Activated CD4-positive, alpha-beta memory T cell treated with anti-CD3 and anti-CD28 coated beads for 36 hours (primary cell): ENCODE measurements at regions not wholly inside any gene's neighbourhood (a gene's known extent, or its start where the extent isn't known, plus 50 kb on each side); places are given as distances from the start of the nearest gene placed in this dataset.

Experiments used
- CTCF ChIA-PET: fragments of 350-600 bp; sonication (Branson Sonifier 250); formaldehyde crosslinking; loops from one replicate; lab custom pipeline; 2021; ENCODE audit warnings: antibody characterized with exemption, inconsistent platforms; lab: Charles Lee
- POLR2A ChIA-PET: fragments of 350-600 bp; sonication (Branson Sonifier 250); formaldehyde crosslinking; loops from one replicate; lab custom pipeline; 2021; ENCODE audit warnings: antibody characterized with exemption; lab: Charles Lee
- DNase-seq: peaks from one replicate; pipeline ENCODE4 v3.0.0-alpha.2; 2020
- H3K27ac Mint-ChIP-seq: one replicate; pipeline ENCODE4 v1.8.0; 2021; ENCODE audit warnings: mixed read lengths
- H3K27me3 Mint-ChIP-seq: one replicate; pipeline ENCODE4 v1.8.0; 2021; ENCODE audit warnings: mixed read lengths
- H3K36me3 Mint-ChIP-seq: one replicate; pipeline ENCODE4 v1.8.0; 2021; ENCODE audit warnings: mixed read lengths
- H3K4me1 Mint-ChIP-seq: one replicate; pipeline ENCODE4 v1.8.0; 2021; ENCODE audit warnings: low read depth, mixed read lengths
- H3K4me3 Mint-ChIP-seq: one replicate; pipeline ENCODE4 v1.8.0; 2021; ENCODE audit warnings: mild to moderate bottlenecking, mixed read lengths
- H3K9me3 Mint-ChIP-seq: one replicate; pipeline ENCODE4 v1.8.0; 2021; ENCODE audit warnings: mixed read lengths
- intact Hi-C: fragments of 100-400 bp; cut with micrococcal nuclease; formaldehyde crosslinking; loops from one replicate; pipeline ENCODE4 v1.15.1; 2023

DNA sequence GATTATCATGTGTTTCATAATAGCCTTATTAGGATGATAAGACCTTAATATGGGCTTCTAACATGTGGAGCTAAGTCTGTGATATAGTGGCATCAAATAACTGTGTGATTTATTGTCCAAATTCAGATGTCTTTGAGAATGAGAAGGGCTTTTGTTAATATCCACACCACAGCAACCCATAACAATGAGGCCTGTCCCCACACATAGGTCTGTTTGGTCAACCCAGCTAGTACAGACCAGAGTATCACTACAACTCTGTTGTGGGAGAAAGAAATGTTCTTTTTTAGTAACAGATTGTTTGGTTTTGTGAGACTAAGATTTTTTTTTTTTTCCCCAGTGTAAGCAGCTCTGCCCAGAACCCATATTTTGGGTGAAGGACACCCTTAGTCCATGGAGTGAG lies 439.2 kb downstream of the PIK3C3 start:
- intact Hi-C loops: no loop called here
- Mint-ChIP-seq H3K36me3 (no peaks in the 10 kb centered on the region), H3K4me3 (no peak overlapping the region), H3K27me3 (no peaks in the 10 kb centered on the region), H3K9me3 (no peaks in the 10 kb centered on the region), H3K27ac (no peak overlapping the region), H3K4me1 (no peaks in the 10 kb centered on the region)
- no peak for DNase-seq
- ChIA-PET POLR2A (no interaction called here), CTCF (no interaction called here)

DNA sequence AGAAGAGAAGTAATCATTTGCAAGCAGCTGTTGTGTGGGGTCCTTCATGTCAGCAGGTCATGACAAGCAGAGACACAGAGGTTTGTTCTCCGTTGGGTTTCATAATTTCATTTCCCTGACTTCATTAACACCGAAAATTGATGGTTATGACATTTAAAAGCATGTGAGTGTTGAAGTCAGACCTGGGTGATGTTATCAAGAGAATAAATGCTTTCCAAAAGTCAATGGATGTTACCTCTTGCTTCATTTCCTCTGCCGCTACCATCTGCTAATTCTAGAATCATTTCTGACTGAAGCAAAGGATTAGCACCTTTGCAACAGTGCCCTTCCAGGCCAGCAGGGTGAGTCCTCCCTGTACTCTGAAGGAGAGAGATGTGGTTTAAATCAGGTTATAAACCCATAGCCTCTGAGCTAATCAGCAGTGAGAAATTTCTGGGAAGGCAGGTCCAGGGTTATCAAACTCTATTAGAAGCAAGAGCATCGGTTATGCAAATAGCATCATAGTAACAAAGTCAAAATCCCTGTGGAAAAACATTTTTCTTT lies 446.2 kb downstream of the PIK3C3 start:
- Mint-ChIP-seq H3K27me3 (no peaks in the 10 kb centered on the region), H3K4me1 (no peaks in the 10 kb centered on the region), H3K4me3 (no peak overlapping the region), H3K27ac (no peak overlapping the region), H3K9me3 (peaks cover 2% of the 10 kb centered on the region), H3K36me3 (no peaks in the 10 kb centered on the region)
- DNase-seq: no peak
- intact Hi-C loops: no loop called here
- POLR2A ChIA-PET: no interaction called here
- CTCF ChIA-PET: no interaction called here

DNA sequence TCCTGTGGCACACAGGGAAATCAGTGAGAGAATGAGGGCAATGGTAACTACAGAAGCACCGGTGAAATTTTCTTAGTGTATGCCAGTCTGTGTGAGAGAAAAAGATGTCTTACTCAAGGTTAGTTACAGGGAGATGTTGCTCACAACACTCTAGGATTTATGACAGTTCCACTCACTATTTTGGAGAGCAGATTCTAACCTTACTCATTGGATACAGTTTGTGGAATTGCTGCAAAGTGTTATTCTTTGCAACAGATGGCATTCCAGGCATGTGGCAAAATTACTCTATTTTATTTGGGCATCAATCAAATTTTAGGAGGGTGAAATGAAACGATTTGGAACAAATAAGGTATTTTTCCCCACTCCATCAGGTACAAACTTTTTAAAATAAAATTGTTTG lies 449.1 kb downstream of the PIK3C3 start:
- Mint-ChIP-seq H3K27me3 (no peaks in the 10 kb centered on the region), H3K4me3 (no peak overlapping the region), H3K9me3 (peaks cover 11% of the 10 kb centered on the region), H3K27ac (no peak overlapping the region), H3K36me3 (no peaks in the 10 kb centered on the region), H3K4me1 (no peaks in the 10 kb centered on the region)
- DNase-seq: no peak
- ChIA-PET CTCF (no interaction called here), POLR2A (no interaction called here)
- intact Hi-C loops: no loop called here

DNA sequence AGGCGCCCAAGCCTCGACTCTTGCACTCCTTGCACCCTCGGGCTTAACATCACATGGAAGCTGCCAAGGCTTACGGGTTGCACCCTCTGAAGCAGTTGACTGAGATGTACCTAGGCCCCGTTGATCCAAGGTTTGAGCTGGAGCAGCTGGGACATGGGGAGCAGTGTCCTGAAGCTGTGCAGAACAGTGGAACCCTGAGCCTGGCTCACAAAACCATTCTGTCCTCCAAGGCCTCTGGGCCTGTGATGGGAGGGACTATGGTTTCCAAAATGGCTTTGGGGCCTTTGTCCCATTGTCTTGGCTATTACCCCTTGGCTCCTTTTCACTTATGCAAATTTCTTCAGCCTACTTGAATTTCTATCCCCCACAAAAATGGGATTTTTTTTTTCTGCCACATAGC lies 454.0 kb downstream of the PIK3C3 start:
- no peak overlapping the region for H3K4me3 Mint-ChIP-seq
- intact Hi-C loops: no loop called here
- CTCF ChIA-PET: no interaction called here
- H3K27me3 Mint-ChIP-seq: no peaks in the 10 kb centered on the region
- no peaks in the 10 kb centered on the region for H3K36me3 Mint-ChIP-seq
- POLR2A ChIA-PET: no interaction called here
- H3K27ac Mint-ChIP-seq: no peak overlapping the region
- H3K9me3 Mint-ChIP-seq: peaks cover 25% of the 10 kb centered on the region
- no peaks in the 10 kb centered on the region for H3K4me1 Mint-ChIP-seq
- no peak for DNase-seq

DNA sequence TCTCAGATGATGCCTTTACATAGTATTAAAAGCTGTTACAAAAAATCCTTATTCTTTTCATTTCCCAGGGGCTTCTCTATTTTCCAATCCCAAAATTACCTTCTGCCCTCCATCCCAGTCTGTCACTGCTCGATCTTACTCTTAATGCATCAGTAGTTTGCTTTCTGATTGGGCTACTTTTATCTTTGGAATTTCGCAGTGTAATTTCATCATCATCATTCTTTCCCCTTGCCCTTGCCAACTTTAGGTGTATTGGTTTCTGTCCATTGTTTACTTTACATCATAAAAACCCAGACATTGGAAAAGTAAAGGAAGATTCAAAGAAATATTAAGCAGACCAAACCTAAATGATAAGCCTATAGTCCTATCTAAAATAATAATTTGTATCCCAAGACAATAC lies 457.2 kb downstream of the PIK3C3 start:
- Mint-ChIP-seq H3K27me3 (no peaks in the 10 kb centered on the region), H3K36me3 (no peaks in the 10 kb centered on the region), H3K4me3 (no peak overlapping the region), H3K4me1 (no peaks in the 10 kb centered on the region), H3K9me3 (peaks cover 22% of the 10 kb centered on the region), H3K27ac (no peak overlapping the region)
- no peak for DNase-seq
- intact Hi-C loops: no loop called here
- ChIA-PET CTCF (no interaction called here), POLR2A (no interaction called here)

DNA sequence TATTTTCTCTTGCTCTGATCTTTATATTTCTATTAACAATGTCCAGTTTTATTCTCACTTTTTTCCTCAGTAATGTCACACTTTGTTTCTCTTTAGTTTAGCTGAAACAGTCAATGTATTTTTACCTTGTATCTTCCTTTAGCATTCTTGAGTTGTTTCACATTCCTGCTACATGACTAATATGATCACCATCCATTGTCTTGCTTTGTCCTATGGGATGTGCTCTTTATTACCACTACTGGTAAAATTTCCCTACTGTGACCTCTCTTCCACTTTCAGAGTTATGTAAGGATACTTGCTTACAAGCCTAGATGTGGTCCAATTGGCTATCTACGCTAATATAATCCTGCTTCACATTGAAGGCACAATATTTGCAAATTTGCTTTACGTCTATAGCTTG lies 457.9 kb downstream of the PIK3C3 start:
- Mint-ChIP-seq H3K4me3 (no peak overlapping the region), H3K36me3 (no peaks in the 10 kb centered on the region), H3K9me3 (peaks cover 19% of the 10 kb centered on the region), H3K4me1 (no peaks in the 10 kb centered on the region), H3K27me3 (no peaks in the 10 kb centered on the region), H3K27ac (no peak overlapping the region)
- DNase-seq: no peak
- ChIA-PET CTCF (no interaction called here), POLR2A (no interaction called here)
- intact Hi-C loops: no loop called here

DNA sequence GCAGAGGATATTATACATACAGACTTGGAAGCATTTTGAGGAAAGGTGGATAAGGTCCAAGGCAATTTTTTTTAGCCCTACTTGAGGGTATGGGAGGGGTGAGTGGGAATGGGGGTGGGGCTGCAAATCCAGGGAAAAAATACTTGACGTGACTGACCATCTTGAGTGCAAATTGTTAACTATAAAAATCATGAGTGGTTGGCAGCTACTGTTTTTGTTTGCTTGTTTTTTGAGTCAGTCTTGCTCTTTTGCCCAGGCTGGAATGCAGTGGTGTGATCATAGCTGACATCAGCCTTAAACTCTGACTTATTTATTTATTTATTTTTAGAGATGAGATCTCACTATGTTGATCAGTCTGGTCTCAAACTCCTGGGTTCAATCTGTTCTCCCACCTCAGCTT lies 458.8 kb downstream of the PIK3C3 start:
- H3K4me1 Mint-ChIP-seq: no peaks in the 10 kb centered on the region
- peaks cover 16% of the 10 kb centered on the region for H3K9me3 Mint-ChIP-seq
- H3K27ac Mint-ChIP-seq: no peak overlapping the region
- ChIA-PET CTCF (no interaction called here), POLR2A (no interaction called here)
- H3K27me3 Mint-ChIP-seq: no peaks in the 10 kb centered on the region
- H3K36me3 Mint-ChIP-seq: no peaks in the 10 kb centered on the region
- intact Hi-C loops: no loop called here
- H3K4me3 Mint-ChIP-seq: no peak overlapping the region
- no peak for DNase-seq

DNA sequence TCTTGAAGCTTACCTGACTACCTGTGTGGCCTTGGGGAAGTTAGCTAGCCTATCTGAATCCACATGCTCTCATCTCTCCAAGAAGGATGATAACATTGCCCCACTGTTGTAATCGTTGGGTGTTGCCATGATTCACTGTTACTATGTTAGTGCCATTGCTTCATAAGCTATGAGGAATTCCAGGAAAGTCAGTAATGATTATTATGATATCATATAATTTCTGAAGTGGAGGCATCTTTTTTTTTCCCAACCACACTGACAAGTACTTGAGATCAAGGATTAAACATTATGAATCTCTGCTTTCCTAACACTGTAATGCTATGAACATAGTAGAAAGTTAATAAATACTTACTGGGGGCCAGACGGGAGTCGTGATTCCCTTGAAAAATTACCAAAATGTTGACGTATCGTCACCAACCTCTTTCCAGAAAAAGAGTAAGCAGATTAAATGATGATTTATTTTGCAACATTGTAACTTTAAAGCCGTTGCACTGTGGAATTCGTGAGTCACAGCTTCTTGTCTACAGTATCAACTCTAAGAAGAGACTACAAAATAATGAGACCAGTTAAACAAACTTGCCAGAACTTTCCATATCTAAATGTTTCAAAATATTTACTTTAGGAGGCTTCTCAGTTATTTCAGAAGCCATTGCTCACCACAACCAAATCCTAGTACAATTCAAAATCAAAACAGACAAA lies 459.9 kb downstream of the PIK3C3 start:
- Mint-ChIP-seq H3K4me1 (no peaks in the 10 kb centered on the region), H3K27me3 (no peaks in the 10 kb centered on the region), H3K27ac (no peak overlapping the region), H3K4me3 (no peak overlapping the region), H3K36me3 (no peaks in the 10 kb centered on the region), H3K9me3 (peaks cover 9% of the 10 kb centered on the region)
- intact Hi-C loops: no loop called here
- no peak for DNase-seq
- ChIA-PET CTCF (no interaction called here), POLR2A (no interaction called here)

DNA sequence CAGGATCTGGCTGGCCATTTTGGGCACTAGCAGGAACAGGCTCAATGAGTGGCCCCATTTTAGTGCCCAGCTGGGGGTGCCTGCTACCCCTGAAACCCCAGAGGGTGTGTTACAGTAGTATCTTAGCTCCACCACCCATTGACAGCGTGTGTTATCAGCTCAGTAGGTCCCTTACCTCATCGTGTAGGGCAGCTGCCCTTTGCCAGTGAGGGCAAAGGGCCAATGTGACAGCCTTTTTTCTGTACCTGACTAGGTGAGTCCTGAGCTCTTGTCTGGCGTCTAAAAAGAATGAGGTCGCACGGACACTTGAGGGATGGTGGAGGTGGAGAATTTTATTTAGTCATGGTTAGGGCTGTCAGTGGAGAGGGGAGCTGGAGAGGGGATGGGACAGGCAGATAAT lies 462.2 kb downstream of the PIK3C3 start:
- H3K9me3 Mint-ChIP-seq: peaks cover 6% of the 10 kb centered on the region

DNA sequence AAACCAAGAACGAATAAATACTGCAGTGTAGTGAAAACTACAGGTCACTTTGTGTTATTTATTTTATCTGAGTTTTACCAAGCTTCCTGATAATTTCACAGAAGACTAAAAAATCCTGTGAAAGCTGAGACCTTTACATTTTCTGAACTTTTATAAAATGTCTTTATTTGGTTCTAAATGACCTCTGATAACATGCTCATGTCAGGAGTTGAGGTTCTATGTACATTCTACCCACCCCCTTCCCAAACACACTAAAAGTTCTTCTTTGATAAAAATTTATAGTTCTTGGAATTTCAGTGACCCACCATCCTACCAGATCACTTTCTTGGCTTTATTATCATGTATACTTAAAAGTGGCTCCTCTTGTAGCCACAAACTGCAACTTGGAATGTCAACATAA lies 463.1 kb downstream of the PIK3C3 start:
- intact Hi-C loops: no loop called here
- DNase-seq: no peak
- Mint-ChIP-seq H3K27me3 (no peaks in the 10 kb centered on the region), H3K36me3 (no peaks in the 10 kb centered on the region), H3K27ac (no peak overlapping the region), H3K9me3 (no peaks in the 10 kb centered on the region), H3K4me3 (no peak overlapping the region), H3K4me1 (no peaks in the 10 kb centered on the region)
- CTCF ChIA-PET: no interaction called here
- POLR2A ChIA-PET: no interaction called here

More for the DNA sequence above, 462.2 kb downstream of the PIK3C3 start:
- H3K27ac Mint-ChIP-seq: no peak overlapping the region
- ChIA-PET CTCF (no interaction called here), POLR2A (no interaction called here)
- intact Hi-C loops: no loop called here
- no peak overlapping the region for H3K4me3 Mint-ChIP-seq
- no peak for DNase-seq
- H3K4me1 Mint-ChIP-seq: no peaks in the 10 kb centered on the region
- no peaks in the 10 kb centered on the region for H3K36me3 Mint-ChIP-seq
- H3K27me3 Mint-ChIP-seq: no peaks in the 10 kb centered on the region

DNA sequence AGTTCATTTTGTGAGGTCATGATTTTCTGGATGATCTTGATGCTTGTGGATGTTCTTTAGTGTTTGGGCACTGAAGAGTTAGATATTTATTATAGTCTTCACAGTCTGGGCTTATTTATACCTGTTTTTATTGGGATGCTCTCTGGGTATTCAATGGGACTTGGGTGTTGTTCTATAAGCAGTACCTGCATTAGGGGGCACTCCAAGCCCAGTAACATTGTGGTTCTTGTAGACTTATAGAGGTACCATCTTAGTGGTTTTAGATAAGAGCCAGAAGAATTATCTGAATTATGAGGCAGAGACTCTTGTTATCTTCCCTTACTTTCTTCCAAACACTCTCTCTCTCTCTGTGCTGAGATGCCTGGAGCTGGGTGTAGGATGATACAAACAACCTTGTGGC lies 470.0 kb downstream of the PIK3C3 start:
- Mint-ChIP-seq H3K36me3 (no peaks in the 10 kb centered on the region), H3K27me3 (no peaks in the 10 kb centered on the region), H3K4me3 (no peak overlapping the region), H3K27ac (no peak overlapping the region), H3K9me3 (peaks cover 3% of the 10 kb centered on the region), H3K4me1 (no peaks in the 10 kb centered on the region)
- POLR2A ChIA-PET: no interaction called here
- CTCF ChIA-PET: no interaction called here
- no peak for DNase-seq
- intact Hi-C loops: no loop called here

DNA sequence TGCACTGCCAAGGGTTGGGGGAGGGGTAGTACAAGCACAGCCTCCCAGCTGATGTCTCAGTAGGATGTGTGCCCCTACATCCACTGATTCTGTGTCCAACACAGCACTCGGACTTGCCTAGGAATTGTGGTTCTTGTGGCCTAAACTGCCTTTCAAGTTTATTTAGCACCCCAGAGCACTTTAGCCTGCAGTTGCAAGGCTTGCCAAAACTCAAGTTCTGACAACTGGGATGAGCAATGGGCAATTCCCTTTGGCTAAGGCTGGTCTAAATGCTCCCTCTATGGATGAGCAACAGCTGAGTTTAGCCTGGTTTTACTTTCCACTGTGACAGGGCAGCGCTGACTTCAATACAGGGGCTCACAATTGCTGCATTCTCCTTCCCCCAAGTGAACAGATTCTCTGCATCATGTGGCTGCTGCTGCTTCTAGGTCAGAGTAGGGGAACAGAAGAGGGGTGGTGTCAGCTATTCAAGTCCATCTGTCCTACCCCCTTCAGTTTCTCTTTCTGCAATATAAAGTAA lies 471.5 kb downstream of the PIK3C3 start:
- no peaks in the 10 kb centered on the region for H3K36me3 Mint-ChIP-seq
- POLR2A ChIA-PET: no interaction called here
- no peaks in the 10 kb centered on the region for H3K27me3 Mint-ChIP-seq
- peaks cover 3% of the 10 kb centered on the region for H3K9me3 Mint-ChIP-seq
- CTCF ChIA-PET: no interaction called here
- H3K4me3 Mint-ChIP-seq: no peak overlapping the region
- no peak for DNase-seq
- no peak overlapping the region for H3K27ac Mint-ChIP-seq
- intact Hi-C loops: no loop called here
- H3K4me1 Mint-ChIP-seq: no peaks in the 10 kb centered on the region

DNA sequence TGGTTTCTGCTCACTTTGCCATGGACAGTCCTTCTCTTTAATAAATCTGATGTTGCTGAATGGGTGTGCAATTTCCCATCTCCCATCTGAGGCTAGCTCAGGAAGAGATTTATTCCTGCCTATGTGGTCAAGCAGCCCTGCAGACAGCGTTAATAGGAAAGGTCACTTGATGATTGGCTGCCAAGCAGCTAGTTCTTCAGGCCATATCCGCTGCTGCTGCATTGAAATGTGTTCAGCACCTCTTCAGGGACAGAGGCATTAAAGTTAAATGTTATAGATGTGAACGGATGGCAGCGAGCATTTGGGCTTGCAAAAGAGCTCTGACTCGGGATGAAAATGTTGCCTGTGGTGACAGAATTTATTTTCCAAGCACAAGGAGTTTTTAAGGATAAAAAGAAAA lies 474.2 kb downstream of the PIK3C3 start:
- H3K27me3 Mint-ChIP-seq: no peaks in the 10 kb centered on the region
- CTCF ChIA-PET: no interaction called here

More for the DNA sequence above, 474.2 kb downstream of the PIK3C3 start:
- Mint-ChIP-seq H3K36me3 (no peaks in the 10 kb centered on the region), H3K27ac (no peak overlapping the region), H3K9me3 (no peaks in the 10 kb centered on the region), H3K4me3 (no peak overlapping the region), H3K4me1 (no peaks in the 10 kb centered on the region)
- POLR2A ChIA-PET: no interaction called here
- intact Hi-C loops: no loop called here
- no peak for DNase-seq
